GM23248 (cell line): ENCODE measurements at regions not wholly inside any gene's neighbourhood (a gene's known extent, or its start where the extent isn't known, plus 50 kb on each side); places are given as distances from the start of the nearest gene placed in this dataset.

Experiments
- EZH2 ChIP-seq: fragments of 200-600 bp; sonication (generic); IDR thresholded peaks from 2 replicates; pipeline ENCODE4 v1.6.1; 2018; ENCODE audit warnings: antibody characterized with exemption, mild to moderate bottlenecking; ENCODE audit not compliant: insufficient read depth, poor library complexity, severe bottlenecking
- EZH2phosphoT487 ChIP-seq: fragments of 200-600 bp; sonication (generic); IDR thresholded peaks from 2 replicates; pipeline ENCODE4 v1.6.1; 2018; ENCODE audit warnings: antibody characterized with exemption, moderate library complexity, mild to moderate bottlenecking, low read depth; ENCODE audit not compliant: insufficient read depth

GRCh38 chr4:144819591-144819990 lies 173.6 kb downstream of the HHIP start:
- TF ChIP-seq EZH2 = no peak
- no peak for TF ChIP-seq EZH2phosphoT487
